ENCODE measurements at regions not wholly inside any gene's neighbourhood (a gene's known extent, or its start where the extent isn't known, plus 50 kb on each side); places are given as distances from the start of the nearest gene placed in this dataset.

- no peak overlapping the region for H3K27ac ChIP-seq (ENCODE audit: low read length)
- H4K20me1 ChIP-seq (ENCODE audit: insufficient read depth, low read length), result no peaks in the 10 kb centered on the region
- no peaks in the 10 kb centered on the region for H3K9me3 ChIP-seq (ENCODE audit: insufficient read depth, low read length, severe bottlenecking)
- no peaks in the 10 kb centered on the region for H3K4me1 ChIP-seq (ENCODE audit: insufficient read depth, low read length)
- DNase-seq (no peak), ATAC-seq (ENCODE audit: insufficient read depth, low read depth) (no peak)
- no peak overlapping the region for H3K9ac ChIP-seq (ENCODE audit: low read depth, low read length)
- H3K27me3 ChIP-seq (ENCODE audit: insufficient read depth, low read length, poor library complexity), result no peaks in the 10 kb centered on the region
- H3K79me2 ChIP-seq (ENCODE audit: insufficient read depth, low read length), result no peaks in the 10 kb centered on the region
- TF ChIP-seq EZH2 (IDR thresholded peaks at IDR 0.05; ENCODE audit: borderline replicate concordance, low read depth, low read length, severe bottlenecking) (no peak), CTCF (IDR thresholded peaks at IDR 0.05; ENCODE audit: borderline replicate concordance, extremely low read depth, low read length, poor library complexity, severe bottlenecking) (no peak)
- no peak overlapping the region for H2AFZ ChIP-seq (ENCODE audit: low read depth, low read length)
- no peaks in the 10 kb centered on the region for H3K36me3 ChIP-seq (ENCODE audit: insufficient read depth, low read length)
- no peak overlapping the region for H3K4me2 ChIP-seq (ENCODE audit: insufficient read depth, low read length)
- no peak overlapping the region for H3K4me3 ChIP-seq (ENCODE audit: low read depth in 1 of 2, low read length in 2 of 2)
Measured at GRCh38 chr6:68031054-68031453, 604.0 kb upstream of the ADGRB3 start.

DNA sequence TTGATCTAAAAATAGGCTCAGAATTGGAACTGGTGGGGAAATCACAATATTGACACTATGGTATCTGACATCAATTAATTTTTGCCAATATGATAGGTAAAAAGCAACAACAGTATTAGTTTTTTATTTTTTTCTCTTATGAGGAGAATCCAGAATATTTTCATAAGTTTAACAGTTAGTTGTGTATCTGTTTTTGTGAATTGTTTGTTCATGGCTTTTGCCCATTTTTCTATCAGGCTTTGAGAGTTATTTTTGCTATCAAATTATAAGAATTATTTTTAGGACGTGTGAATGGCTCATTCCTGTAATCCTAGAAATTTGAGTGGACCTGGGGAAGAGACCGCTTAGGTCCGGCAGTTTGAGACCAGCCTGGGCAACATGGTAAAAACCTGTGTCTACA, 608.6 kb upstream of the ADGRB3 start:
- no peak overlapping the region for H3K4me2 ChIP-seq (ENCODE audit: insufficient read depth, low read length)
- no peak overlapping the region for H3K4me3 ChIP-seq (ENCODE audit: low read depth in 1 of 2, low read length in 2 of 2)
- H3K9me3 ChIP-seq (ENCODE audit: insufficient read depth, low read length, severe bottlenecking), result no peaks in the 10 kb centered on the region
- no peaks in the 10 kb centered on the region for H3K4me1 ChIP-seq (ENCODE audit: insufficient read depth, low read length)
- H4K20me1 ChIP-seq (ENCODE audit: insufficient read depth, low read length), result no peaks in the 10 kb centered on the region
- DNase-seq, result no peak
- no peak overlapping the region for H3K27ac ChIP-seq (ENCODE audit: low read length)
- H3K27me3 ChIP-seq (ENCODE audit: insufficient read depth, low read length, poor library complexity), result no peaks in the 10 kb centered on the region
- H3K9ac ChIP-seq (ENCODE audit: low read depth, low read length), result no peak overlapping the region
- H2AFZ ChIP-seq (ENCODE audit: low read depth, low read length), result no peak overlapping the region
- no peaks in the 10 kb centered on the region for H3K36me3 ChIP-seq (ENCODE audit: insufficient read depth, low read length)
- TF ChIP-seq CTCF (IDR thresholded peaks at IDR 0.05; ENCODE audit: borderline replicate concordance, extremely low read depth, low read length, poor library complexity, severe bottlenecking) (no peak), EZH2 (IDR thresholded peaks at IDR 0.05; ENCODE audit: borderline replicate concordance, low read depth, low read length, severe bottlenecking) (no peak)
- no peak for ATAC-seq (ENCODE audit: insufficient read depth, low read depth)
- no peaks in the 10 kb centered on the region for H3K79me2 ChIP-seq (ENCODE audit: insufficient read depth, low read length)

DNA sequence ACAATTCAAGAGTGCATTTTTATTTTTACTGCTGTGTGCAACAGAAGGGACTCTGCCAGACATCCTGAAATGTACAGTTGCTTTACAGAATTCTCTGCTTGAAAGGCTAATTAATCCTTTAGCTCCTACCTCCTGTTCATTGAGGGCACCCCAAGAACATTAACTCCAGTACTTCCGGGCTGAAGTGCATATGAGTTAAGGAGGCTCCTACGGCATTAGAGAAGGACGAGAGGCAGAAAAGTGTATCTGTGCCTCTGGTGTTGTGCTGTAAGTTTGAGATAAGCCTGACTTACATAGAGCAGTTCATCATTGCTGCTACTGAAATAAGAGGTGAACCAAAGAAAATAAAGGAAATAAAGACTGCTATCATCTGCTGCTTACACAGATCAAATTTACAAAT, 609.3 kb upstream of the ADGRB3 start:
- ATAC-seq (ENCODE audit: insufficient read depth, low read depth) (no peak), DNase-seq (no peak)
- no peak overlapping the region for H3K27ac ChIP-seq (ENCODE audit: low read length)
- no peaks in the 10 kb centered on the region for H3K79me2 ChIP-seq (ENCODE audit: insufficient read depth, low read length)
- no peak overlapping the region for H3K4me3 ChIP-seq (ENCODE audit: low read depth in 1 of 2, low read length in 2 of 2)
- no peak for TF ChIP-seq CTCF (IDR thresholded peaks at IDR 0.05; ENCODE audit: borderline replicate concordance, extremely low read depth, low read length, poor library complexity, severe bottlenecking)
- TF ChIP-seq EZH2 (IDR thresholded peaks at IDR 0.05; ENCODE audit: borderline replicate concordance, low read depth, low read length, severe bottlenecking), result no peak
- H3K4me2 ChIP-seq (ENCODE audit: insufficient read depth, low read length), result no peak overlapping the region
- H3K36me3 ChIP-seq (ENCODE audit: insufficient read depth, low read length), result no peaks in the 10 kb centered on the region
- no peak overlapping the region for H2AFZ ChIP-seq (ENCODE audit: low read depth, low read length)
- H4K20me1 ChIP-seq (ENCODE audit: insufficient read depth, low read length), result no peaks in the 10 kb centered on the region
- H3K9ac ChIP-seq (ENCODE audit: low read depth, low read length), result no peak overlapping the region
- no peaks in the 10 kb centered on the region for H3K9me3 ChIP-seq (ENCODE audit: insufficient read depth, low read length, severe bottlenecking)
- H3K4me1 ChIP-seq (ENCODE audit: insufficient read depth, low read length), result no peaks in the 10 kb centered on the region
- no peaks in the 10 kb centered on the region for H3K27me3 ChIP-seq (ENCODE audit: insufficient read depth, low read length, poor library complexity)
